Testis (tissue), 2 donors: ENCODE measurements at regions not wholly inside any gene's neighbourhood (a gene's known extent, or its start where the extent isn't known, plus 50 kb on each side); places are given as distances from the start of the nearest gene placed in this dataset.

Experiments
- DNase-seq: peaks from one replicate; pipeline ENCODE4 v3.0.0-alpha.2; 2019
- H3K27ac ChIP-seq, 2 donors: fragments of 200-600 bp; sonication (generic); one replicate each; pipeline ENCODE4 v1.5.1; 2019
- H3K27me3 ChIP-seq: fragments of 200-600 bp; sonication (generic); one replicate; pipeline ENCODE4 v1.5.1; 2019
- H3K36me3 ChIP-seq: fragments of 200-600 bp; sonication (generic); one replicate; pipeline ENCODE4 v1.5.1; 2017; ENCODE audit warnings: low read depth; ENCODE audit errors: missing control alignments
- H3K4me1 ChIP-seq: fragments of 200-600 bp; sonication (generic); one replicate; pipeline ENCODE4 v1.5.1; 2019
- H3K4me3 ChIP-seq, 2 donors: fragments of 200-600 bp; sonication (generic); one replicate each; pipeline ENCODE4 v1.5.1; 2017 to 2019
- H3K9me3 ChIP-seq: fragments of 200-600 bp; sonication (generic); one replicate; pipeline ENCODE4 v1.5.1; 2017
- CTCF ChIP-seq, 3 experiments: fragments of 450-650 bp in 2 of 3; fragments of 200-600 bp in 1 of 3; sonication (generic) in 1 of 3; IDR thresholded peaks; one replicate each; pipeline ENCODE4 v1.5.1; 2016 to 2019; ENCODE audit warnings: antibody characterized with exemption in 3 of 3, mild to moderate bottlenecking in 2 of 3, moderate library complexity in 1 of 3
- POLR2A ChIP-seq: fragments of 450-650 bp; IDR thresholded peaks from one replicate; pipeline ENCODE4 v1.6.1; 2017; ENCODE audit warnings: antibody characterized with exemption, mild to moderate bottlenecking, moderate library complexity
- WGBS, 2 donors: methylation state at CpG; one replicate each; pipeline ENCODE4 v1.1.5; 2018; 5-methylcytosine and 5-hydroxymethylcytosine counted together
- intact Hi-C: fragments of 100-400 bp; cut with DNase I; formaldehyde crosslinking; loops from one replicate; pipeline ENCODE4 v1.15.1; 2023; ENCODE audit warnings: low total_unique reads

- no peak overlapping the region for H3K27ac ChIP-seq
- DNase-seq, result no peak
- H3K9me3 ChIP-seq, result no peaks in the 10 kb centered on the region
- no peaks in the 10 kb centered on the region for H3K27me3 ChIP-seq
- TF ChIP-seq CTCF (IDR thresholded peaks at IDR 0.05) (no peak), POLR2A (no peak)
- H3K36me3 ChIP-seq, result no peaks in the 10 kb centered on the region
- H3K4me1 ChIP-seq, result no peaks in the 10 kb centered on the region
- intact Hi-C loops, result no loop called here
- no peak overlapping the region for H3K4me3 ChIP-seq
- WGBS, 2 donors, result 66% methylated on average over 3 of the region's 3 CpGs
Observed at GRCh38 chr3:16720367-16720940, 115.2 kb upstream of the DAZL start.

GRCh38 chr3:16721494-16721893 is 116.3 kb upstream of the DAZL start:
- 90 to 93% methylated on average over 3 of the region's 3 CpGs for WGBS, 2 donors
- no peak overlapping the region for H3K27ac ChIP-seq
- DNase-seq, result no peak
- H3K9me3 ChIP-seq, result no peaks in the 10 kb centered on the region
- no peak for TF ChIP-seq CTCF (IDR thresholded peaks at IDR 0.05)
- TF ChIP-seq POLR2A, result no peak
- no peaks in the 10 kb centered on the region for H3K36me3 ChIP-seq
- no peaks in the 10 kb centered on the region for H3K4me1 ChIP-seq
- intact Hi-C loops, result no loop called here
- H3K4me3 ChIP-seq, result no peak overlapping the region
- H3K27me3 ChIP-seq, result no peaks in the 10 kb centered on the region

GRCh38 chr3:16723978-16724377 is 118.8 kb upstream of the DAZL start:
- DNase-seq, result no peak
- Histone ChIP-seq H3K36me3 (no peaks in the 10 kb centered on the region), H3K27me3 (no peaks in the 10 kb centered on the region), H3K4me1 (no peaks in the 10 kb centered on the region), H3K27ac (no peak overlapping the region), H3K9me3 (no peaks in the 10 kb centered on the region), H3K4me3 (no peak overlapping the region)
- intact Hi-C loops, result no loop called here
- WGBS, 2 donors, result 48 to 56% methylated on average over 1 of the region's 1 CpG
- TF ChIP-seq POLR2A (no peak), CTCF (IDR thresholded peaks at IDR 0.05) (no peak)

GRCh38 chr3:16724487-16724886 is 119.3 kb upstream of the DAZL start:
- H3K27ac ChIP-seq, result no peak overlapping the region
- no peak for DNase-seq
- no peaks in the 10 kb centered on the region for H3K9me3 ChIP-seq
- WGBS, 2 donors, result 52 to 55% methylated on average over 3 of the region's 3 CpGs
- H3K27me3 ChIP-seq, result no peaks in the 10 kb centered on the region
- no peaks in the 10 kb centered on the region for H3K4me1 ChIP-seq
- TF ChIP-seq CTCF (IDR thresholded peaks at IDR 0.05), result no peak
- TF ChIP-seq POLR2A, result no peak
- no peaks in the 10 kb centered on the region for H3K36me3 ChIP-seq
- intact Hi-C loops, result no loop called here
- H3K4me3 ChIP-seq, result no peak overlapping the region

- H3K4me3 ChIP-seq, result no peak overlapping the region
- no peak for DNase-seq
- TF ChIP-seq CTCF (IDR thresholded peaks at IDR 0.05) (no peak), POLR2A (no peak)
- no peak overlapping the region for H3K27ac ChIP-seq
- H3K9me3 ChIP-seq, result no peaks in the 10 kb centered on the region
- no peaks in the 10 kb centered on the region for H3K27me3 ChIP-seq
- H3K4me1 ChIP-seq, result no peaks in the 10 kb centered on the region
- no peaks in the 10 kb centered on the region for H3K36me3 ChIP-seq
- intact Hi-C loops, result no loop called here
- WGBS, 2 donors, result 0 to 6% methylated on average over 1 of the region's 1 CpG
Observed at GRCh38 chr3:16725972-16726371, 120.7 kb upstream of the DAZL start.
